ENCODE measurements at regions not wholly inside any gene's neighbourhood (a gene's known extent, or its start where the extent isn't known, plus 50 kb on each side); places are given as distances from the start of the nearest gene placed in this dataset.
"Not testable (repeated sequence)": the region's sequence is repeated elsewhere in the genome, so short reads cannot be mapped to it uniquely, and the experiment has no call there.

DNA sequence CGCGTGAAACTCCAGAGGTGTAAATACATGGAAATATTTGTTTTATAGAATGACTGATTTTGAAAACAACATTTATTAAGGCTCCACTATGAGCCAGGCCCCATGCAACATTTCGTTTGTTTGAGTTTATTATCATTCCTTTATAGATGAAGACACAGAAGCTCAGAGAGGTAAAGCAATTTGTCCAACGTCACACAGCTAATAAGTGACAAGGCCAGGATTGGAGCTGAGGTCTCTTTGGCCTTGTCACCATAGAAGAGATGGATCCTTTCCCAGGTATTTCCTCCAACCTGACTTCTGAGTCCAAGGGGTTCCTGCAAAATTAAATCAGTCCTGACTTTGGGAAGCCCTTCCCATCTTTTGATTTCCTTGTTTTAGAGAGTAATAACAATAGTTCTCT, 98.0 kb downstream of the SYF2 start:
- DNase-seq (ENCODE audit: low read depth, low spot score) = no peak

DNA sequence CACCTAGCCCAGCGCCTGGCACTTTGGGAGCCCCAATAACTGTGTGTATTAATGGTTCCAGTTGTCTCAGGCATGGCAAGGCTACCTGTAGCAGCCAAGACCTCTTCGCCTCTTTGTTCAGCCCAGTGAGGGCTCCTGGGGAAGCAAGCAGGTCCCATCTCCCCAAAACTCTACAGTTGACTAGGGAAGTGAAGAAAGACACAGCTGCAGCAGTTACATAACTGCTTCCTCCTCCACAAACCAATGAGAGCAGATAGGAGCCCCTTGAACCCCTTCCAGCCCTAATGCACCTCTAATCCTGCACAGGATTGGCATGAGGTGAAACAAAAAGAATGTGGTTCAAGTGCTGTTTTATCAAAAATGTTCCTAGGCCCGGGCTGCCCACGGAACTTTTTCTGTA, 100.5 kb downstream of the SYF2 start:
- no peak for DNase-seq (ENCODE audit: low read depth, low spot score)

- DNase-seq (ENCODE audit: low read depth, low spot score) = no peak
These were observed 101.4 kb downstream of the SYF2 start for GRCh38 chr1:25130895-25131294.

DNA sequence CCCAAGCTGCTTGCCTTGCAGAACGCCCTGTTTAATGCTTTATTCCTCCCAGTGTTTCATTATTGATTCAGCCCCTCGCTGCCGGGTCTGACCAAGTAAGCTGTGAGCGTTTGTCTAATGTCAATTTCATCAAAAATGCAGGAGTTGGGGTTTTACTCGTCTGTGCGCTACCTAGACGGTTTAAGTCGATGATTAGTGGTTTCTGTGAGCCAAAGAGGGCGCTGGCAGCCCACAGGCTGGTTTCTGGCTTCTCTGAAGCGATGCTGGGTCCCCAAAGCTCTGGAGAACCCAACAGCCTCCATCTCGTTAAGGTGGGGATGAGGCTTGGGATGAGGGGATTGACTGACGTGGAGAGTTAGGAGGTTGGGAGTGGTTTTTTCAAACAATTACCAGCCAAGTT, 102.9 kb downstream of the SYF2 start:
- no peak for DNase-seq (ENCODE audit: low read depth, low spot score)

DNA sequence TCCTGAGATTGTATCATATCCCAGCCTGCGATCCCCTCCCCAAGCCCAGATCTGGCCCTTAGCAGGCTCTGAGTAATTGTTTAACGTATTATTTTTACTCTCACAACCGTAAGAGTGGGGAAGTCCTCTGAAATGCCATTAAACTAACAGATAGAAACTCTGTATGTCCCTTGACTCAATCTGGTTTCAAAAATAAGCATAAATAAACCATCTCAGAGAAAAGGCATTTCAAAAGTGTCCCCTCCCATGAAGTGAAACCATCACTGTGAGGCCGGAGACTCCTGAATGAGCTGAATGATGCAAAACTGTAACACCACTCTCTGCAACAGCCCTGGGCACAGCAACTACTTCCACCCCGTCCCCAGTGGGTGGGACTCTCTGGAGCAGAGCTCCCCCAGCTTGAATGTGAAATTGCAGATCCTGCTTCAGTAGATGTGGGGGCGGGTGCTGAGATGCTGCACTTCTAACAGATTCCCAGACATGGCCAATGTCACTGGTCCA, 104.1 kb downstream of the SYF2 start:
- DNase-seq (ENCODE audit: low read depth, low spot score) = no peak

DNA sequence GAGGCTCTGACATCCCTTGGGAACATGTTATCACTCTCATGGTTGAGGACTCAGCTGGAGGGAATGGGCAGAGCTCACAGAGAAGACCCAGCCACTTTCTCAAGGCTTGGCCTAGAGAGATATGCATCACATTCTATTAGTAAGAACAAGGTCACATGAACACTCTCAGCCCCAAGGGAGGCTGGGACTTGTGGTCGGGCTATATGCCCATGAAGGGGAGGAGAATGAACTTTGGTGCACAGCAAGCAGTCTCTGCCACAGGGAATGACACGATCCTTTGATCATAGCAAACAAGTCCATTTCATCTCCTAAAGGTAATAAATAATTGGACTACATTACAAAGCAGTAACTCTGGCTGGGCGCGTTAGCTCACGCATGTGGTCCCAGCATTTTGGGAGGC, 105.7 kb downstream of the SYF2 start:
- DNase-seq (ENCODE audit: low read depth, low spot score) = no peak

- no peak for DNase-seq (ENCODE audit: low read depth, low spot score)
These were observed 108.8 kb downstream of the SYF2 start for GRCh38 chr1:25123551-25123950.

DNA sequence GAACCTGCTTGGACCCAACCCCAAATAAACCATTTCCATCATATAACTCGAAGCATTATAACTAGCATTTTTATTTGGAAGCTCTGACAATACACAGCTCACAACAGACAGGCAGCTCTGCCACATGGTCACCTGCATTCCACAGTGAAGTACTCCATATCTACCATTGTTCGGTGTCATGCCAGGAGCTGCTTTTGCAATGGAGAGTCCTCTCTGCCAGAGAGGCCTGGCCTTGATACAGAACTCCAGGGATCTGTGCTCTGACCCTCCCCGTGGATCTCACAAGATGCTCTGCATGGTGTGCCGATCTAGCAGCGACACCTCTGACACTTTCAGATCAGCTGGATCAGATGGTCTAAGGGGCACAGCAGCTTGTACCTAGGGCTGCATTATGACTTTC, 109.6 kb downstream of the SYF2 start:
- no peak for DNase-seq (ENCODE audit: low read depth, low spot score)

DNA sequence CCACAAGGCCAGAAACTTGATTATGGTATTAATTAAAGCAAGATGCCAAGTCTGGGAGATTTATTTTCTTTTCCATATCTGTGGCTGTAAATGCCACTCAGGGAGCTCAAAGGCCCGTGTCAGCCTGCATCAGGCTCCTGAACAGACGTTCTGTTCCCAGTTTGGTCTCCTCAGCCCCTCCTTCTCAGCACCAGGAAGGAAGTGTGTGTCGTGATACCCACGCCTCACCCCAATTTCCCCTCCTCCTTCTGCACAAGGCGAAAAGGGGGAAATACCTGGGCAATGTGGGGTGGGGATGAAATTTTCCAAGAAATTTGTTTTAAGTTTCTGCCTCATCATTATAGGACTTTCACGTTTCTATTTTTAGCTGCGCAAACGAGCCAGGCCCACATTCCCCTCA, 112.0 kb downstream of the SYF2 start:
- DNase-seq (ENCODE audit: low read depth, low spot score) = no peak

DNA sequence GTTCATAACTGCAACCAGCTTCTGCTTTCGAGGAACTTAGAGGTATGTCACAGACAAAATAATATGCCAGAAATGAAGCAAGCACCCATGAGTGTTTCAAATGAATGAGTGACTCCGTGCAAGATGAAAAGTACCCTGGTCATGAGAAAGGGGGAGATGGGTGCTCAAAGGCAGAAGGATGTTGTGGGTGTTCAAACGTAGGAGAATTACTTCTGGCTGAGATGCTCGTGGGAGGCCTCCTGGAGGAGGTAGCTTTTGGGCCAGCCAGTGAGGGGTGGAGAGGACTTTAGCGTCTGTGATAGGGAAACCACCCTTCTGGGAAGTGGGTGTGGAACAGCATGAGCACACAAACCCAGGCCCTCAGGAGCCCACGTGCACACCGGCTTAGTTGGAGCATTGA, 113.8 kb downstream of the SYF2 start:
- no peak for DNase-seq (ENCODE audit: low read depth, low spot score)

GRCh38 chr1:25117233-25117823, 115.0 kb downstream of the SYF2 start:
- no peak for DNase-seq (ENCODE audit: low read depth, low spot score)

DNA sequence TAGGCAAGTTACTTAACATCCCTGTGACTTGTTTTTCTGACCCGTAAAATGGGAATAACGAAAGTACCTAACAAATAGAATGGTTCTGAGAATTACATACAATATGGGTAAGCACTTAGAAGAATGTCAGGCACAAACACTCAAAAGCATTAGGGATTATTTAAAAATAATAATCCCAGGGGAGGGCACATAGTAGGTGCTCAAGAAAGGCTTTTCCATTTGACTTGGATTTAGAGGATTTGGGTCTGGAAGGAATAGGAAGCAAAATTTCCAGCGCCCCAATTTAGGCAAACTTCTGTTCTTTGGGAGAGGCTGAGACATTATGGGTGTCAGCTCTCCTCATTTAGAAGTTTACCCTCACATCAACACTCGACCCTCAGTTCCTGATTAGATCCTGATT, 115.5 kb downstream of the SYF2 start:
- DNase-seq (ENCODE audit: low read depth, low spot score) = no peak

GRCh38 chr1:25116117-25116516, 116.2 kb downstream of the SYF2 start:
- not testable (repeated sequence) for DNase-seq (ENCODE audit: low read depth, low spot score)

DNA sequence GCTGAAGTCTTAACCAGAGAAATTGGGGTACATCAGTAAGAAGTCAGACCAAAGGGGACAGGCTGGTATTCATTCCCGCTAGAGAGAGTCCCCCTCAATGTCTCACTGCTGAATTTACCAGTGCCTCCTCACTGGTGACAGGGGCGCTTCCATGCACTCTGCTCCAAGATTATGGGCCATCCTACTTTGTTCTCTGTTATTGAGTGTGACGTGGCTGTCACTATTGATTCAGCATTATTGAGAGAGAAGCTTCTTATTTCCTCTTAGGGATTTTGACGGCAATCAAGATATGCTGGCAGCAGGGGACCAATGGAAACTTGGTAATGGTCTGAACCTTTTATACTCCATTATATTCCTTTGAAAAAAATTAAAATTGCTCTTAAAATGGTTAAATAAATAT, 118.6 kb downstream of the SYF2 start:
- DNase-seq (ENCODE audit: low read depth, low spot score) = no peak

GRCh38 chr1:25113086-25113485, 119.2 kb downstream of the SYF2 start:
- no peak for DNase-seq (ENCODE audit: low read depth, low spot score)

GRCh38 chr1:25112400-25112799, 119.9 kb downstream of the SYF2 start:
- no peak for DNase-seq (ENCODE audit: low read depth, low spot score)

GRCh38 chr1:25111706-25112105, 120.6 kb downstream of the SYF2 start:
- DNase-seq (ENCODE audit: low read depth, low spot score) = no peak

DNA sequence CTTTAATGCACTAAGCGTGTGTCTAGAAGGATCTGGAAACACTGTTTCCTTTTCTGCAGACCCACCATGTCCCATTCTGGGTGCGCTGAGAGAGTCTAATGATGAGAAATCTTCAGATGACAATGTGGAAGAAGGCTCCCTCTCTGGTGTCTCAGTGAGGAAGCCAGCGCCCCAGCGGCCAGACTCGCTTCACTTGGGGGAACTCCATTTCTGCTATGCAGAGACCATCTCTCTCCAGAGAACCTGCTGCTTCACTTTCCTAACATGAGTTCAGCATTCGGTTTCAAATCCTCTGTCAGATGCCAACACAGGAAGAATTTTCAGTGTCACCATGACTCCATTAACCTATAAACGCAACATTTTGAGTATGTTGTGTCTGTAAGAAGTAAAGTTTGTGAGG, 121.8 kb downstream of the SYF2 start:
- no peak for DNase-seq (ENCODE audit: low read depth, low spot score)

- DNase-seq (ENCODE audit: low read depth, low spot score) = no peak
These were observed 122.3 kb downstream of the SYF2 start for GRCh38 chr1:25110036-25110435.

- DNase-seq (ENCODE audit: low read depth, low spot score) = no peak
These were observed 122.8 kb downstream of the SYF2 start for GRCh38 chr1:25109531-25109951.

- DNase-seq (ENCODE audit: low read depth, low spot score) = no peak
These were observed 124.7 kb downstream of the SYF2 start for GRCh38 chr1:25107643-25108010.

DNA sequence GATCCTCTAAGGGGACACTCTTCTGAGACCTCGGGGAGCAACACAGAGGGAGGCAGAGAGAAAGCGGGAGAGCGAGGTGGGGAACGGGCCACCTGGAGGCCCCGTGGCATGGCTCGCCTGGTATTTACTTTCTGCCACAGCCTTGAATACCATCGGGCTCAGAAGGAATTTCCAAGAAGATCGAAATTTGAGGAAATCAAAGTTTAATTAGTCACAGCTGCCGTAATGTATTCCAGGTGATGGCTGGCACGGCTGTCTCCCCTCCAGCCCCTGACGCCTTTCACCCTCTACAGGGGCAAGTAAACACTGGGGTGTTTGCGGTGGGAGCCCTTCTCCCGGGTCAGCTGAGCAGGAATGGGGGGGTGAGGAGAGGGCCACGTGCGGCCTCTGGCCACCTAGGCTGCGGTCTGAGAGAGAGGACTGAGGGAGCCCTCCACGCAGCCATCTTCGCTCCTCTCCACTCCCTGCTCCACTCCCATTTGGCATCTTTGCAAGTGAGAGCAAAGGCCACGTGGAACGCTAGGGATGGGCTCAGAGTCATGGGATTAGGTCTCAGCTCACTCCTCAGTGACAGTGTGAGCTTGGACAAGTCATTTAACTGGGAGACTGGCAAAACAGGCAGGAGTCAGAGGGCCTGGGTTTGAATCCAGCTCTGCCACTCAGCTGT, 125.2 kb downstream of the SYF2 start:
- DNase-seq (ENCODE audit: low read depth, low spot score) = no peak

DNA sequence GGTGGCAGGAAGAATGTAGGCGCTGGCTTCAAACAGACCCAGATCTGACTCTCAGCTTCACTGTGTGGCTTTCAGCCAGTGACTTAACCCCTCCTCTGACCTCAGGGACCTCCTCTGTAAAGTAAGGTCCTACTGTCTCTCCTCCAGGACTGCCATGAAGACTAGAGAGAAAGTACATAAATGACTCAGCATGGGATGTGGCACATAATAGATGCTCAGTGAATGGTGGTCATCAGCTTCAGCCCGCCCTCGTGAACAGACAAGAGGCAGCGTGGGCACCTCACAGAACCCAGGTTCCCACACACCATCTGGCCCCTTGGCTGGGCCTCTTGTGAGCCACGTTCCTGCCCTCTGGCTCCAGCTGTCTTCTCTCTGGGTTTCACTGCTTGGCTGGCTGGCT, 126.0 kb downstream of the SYF2 start:
- DNase-seq (ENCODE audit: low read depth, low spot score) = no peak

DNA sequence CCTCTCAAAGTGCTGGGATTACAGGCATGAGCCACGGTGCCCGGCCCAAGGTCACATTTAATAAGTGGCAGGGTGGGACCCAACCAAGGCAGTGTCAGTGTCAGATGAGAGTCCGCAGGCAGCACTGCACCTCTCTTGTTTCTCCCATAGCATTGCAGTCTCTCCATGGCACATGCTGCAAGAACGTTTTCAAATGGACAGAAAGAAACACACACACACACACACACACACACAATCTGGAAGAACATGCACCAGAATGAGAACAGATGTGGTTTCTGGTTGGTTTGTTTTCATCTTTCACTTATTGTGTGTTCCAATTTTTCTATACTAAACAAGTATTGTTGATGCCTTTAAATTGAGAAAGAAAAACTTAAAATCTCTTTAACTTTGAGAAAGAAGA, 126.5 kb downstream of the SYF2 start:
- no peak for DNase-seq (ENCODE audit: low read depth, low spot score)
